ENCODE measurements at regions not wholly inside any gene's neighbourhood (a gene's known extent, or its start where the extent isn't known, plus 50 kb on each side); places are given as distances from the start of the nearest gene placed in this dataset.

DNA sequence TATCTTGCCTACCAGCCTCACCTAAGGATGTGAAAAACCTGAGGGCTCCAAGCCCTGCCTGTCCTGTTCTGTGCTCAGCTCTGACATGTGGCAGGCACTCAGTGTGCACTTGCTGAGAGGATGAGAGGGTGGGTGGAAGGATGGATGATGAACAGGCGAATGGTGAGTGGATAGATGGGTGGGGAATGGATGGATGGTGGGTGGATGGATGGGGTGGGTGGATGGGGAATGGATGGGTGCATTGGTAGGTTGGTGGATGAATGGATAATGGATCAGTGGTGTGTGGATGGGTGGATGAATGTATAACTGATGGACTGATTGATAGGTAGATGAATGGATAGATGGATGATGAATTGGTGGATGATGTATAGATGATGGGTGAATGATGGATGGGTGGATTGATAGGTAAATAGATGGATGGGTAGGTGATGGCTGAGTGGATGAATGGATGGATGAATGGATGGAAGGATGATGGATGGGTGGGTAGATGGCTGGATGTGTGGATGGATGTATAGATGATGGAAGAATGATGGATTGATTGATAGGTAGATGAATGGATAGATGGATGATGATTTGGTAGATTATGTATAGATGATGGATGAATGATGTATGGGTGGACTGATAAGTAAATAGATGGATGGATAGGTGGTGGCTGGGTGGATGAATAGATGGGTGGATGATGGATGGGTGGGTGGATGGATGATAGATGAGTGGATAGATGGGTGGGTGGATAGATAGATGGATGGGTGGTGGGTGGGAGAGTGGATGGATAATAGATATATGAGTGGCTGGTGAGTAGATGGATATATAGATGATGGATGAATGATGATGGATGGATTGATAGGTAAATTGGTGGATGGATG is 69.3 kb upstream of the NKX1-1 start:
- no peaks in the 10 kb centered on the region for H3K9me3 ChIP-seq (ENCODE audit: low read length)
- H2AFZ ChIP-seq (ENCODE audit: low read length): no peak overlapping the region
- H3K4me2 ChIP-seq (ENCODE audit: low read length): no peak overlapping the region
- TF ChIP-seq, protein P1, sequence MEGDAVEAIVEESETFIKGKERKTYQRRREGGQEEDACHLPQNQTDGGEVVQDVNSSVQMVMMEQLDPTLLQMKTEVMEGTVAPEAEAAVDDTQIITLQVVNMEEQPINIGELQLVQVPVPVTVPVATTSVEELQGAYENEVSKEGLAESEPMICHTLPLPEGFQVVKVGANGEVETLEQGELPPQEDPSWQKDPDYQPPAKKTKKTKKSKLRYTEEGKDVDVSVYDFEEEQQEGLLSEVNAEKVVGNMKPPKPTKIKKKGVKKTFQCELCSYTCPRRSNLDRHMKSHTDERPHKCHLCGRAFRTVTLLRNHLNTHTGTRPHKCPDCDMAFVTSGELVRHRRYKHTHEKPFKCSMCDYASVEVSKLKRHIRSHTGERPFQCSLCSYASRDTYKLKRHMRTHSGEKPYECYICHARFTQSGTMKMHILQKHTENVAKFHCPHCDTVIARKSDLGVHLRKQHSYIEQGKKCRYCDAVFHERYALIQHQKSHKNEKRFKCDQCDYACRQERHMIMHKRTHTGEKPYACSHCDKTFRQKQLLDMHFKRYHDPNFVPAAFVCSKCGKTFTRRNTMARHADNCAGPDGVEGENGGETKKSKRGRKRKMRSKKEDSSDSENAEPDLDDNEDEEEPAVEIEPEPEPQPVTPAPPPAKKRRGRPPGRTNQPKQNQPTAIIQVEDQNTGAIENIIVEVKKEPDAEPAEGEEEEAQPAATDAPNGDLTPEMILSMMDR (conservative IDR thresholded peaks at IDR 0.05; ENCODE audit: low read depth, low read length): no peak
- TF ChIP-seq EZH2 (IDR thresholded peaks at IDR 0.05; ENCODE audit: low read length, unreplicated experiment): no peak
- TF ChIP-seq EZH2phosphoT487 (IDR thresholded peaks at IDR 0.05; ENCODE audit: borderline replicate concordance, low read length): no peak
- no peak overlapping the region for H3K27ac ChIP-seq (ENCODE audit: low read length)
- no peaks in the 10 kb centered on the region for H3K79me2 ChIP-seq (ENCODE audit: low read length)
- intact Hi-C loops (cut with micrococcal nuclease): no loop called here
- no TSS peak for BruUV-seq (replicated peaks)
- H3K9me2 ChIP-seq (replicated peaks; ENCODE audit: low read length): no peaks in the 10 kb centered on the region
- H3K36me3 ChIP-seq (ENCODE audit: low read depth, low read length): no peaks in the 10 kb centered on the region
- no peaks in the 10 kb centered on the region for H3K27me3 ChIP-seq (ENCODE audit: low read length)
- H3K4me3 ChIP-seq (ENCODE audit: low read length): no peak overlapping the region
- no peaks in the 10 kb centered on the region for H3F3A ChIP-seq (ENCODE audit: low read length, unreplicated experiment)
- no peak overlapping the region for H3K9ac ChIP-seq (ENCODE audit: low read length)
- no peaks in the 10 kb centered on the region for H3K4me1 ChIP-seq (ENCODE audit: insufficient read depth, low read length)
- H4K20me1 ChIP-seq (ENCODE audit: low read length): no peaks in the 10 kb centered on the region
- ATAC-seq (no peak), DNase-seq (no peak)
- POLR2A ChIA-PET (ENCODE audit: unreplicated experiment): no interaction called here
- CTCF ChIA-PET: no interaction called here

GRCh38 chr4:1474126-1475090 is 68.2 kb upstream of the NKX1-1 start:
- H3K27me3 ChIP-seq (ENCODE audit: low read length): no peaks in the 10 kb centered on the region
- TF ChIP-seq EZH2phosphoT487 (IDR thresholded peaks at IDR 0.05; ENCODE audit: borderline replicate concordance, low read length): no peak
- TF ChIP-seq, protein P1 (conservative IDR thresholded peaks at IDR 0.05; ENCODE audit: low read depth, low read length): no peak
- no peak for TF ChIP-seq EZH2 (IDR thresholded peaks at IDR 0.05; ENCODE audit: low read length, unreplicated experiment)
- no TSS peak for BruUV-seq (replicated peaks)
- no peaks in the 10 kb centered on the region for H3K79me2 ChIP-seq (ENCODE audit: low read length)
- intact Hi-C loops (cut with micrococcal nuclease): no loop called here
- no peaks in the 10 kb centered on the region for H3K36me3 ChIP-seq (ENCODE audit: low read depth, low read length)
- H3K4me1 ChIP-seq (ENCODE audit: insufficient read depth, low read length): no peaks in the 10 kb centered on the region
- H3F3A ChIP-seq (ENCODE audit: low read length, unreplicated experiment): no peaks in the 10 kb centered on the region
- H3K4me2 ChIP-seq (ENCODE audit: low read length): no peak overlapping the region
- H3K27ac ChIP-seq (ENCODE audit: low read length): no peak overlapping the region
- ATAC-seq (no peak), DNase-seq (no peak)
- H3K9me2 ChIP-seq (replicated peaks; ENCODE audit: low read length): no peaks in the 10 kb centered on the region
- no peak overlapping the region for H3K4me3 ChIP-seq (ENCODE audit: low read length)
- POLR2A ChIA-PET (ENCODE audit: unreplicated experiment): no interaction called here
- no peak overlapping the region for H3K9ac ChIP-seq (ENCODE audit: low read length)
- H4K20me1 ChIP-seq (ENCODE audit: low read length): no peaks in the 10 kb centered on the region
- H2AFZ ChIP-seq (ENCODE audit: low read length): no peak overlapping the region
- CTCF ChIA-PET: no interaction called here
- H3K9me3 ChIP-seq (ENCODE audit: low read length): no peaks in the 10 kb centered on the region

Measured in PC-3 (cell line).